HepG2 (cell line): ENCODE measurements at regions not wholly inside any gene's neighbourhood (a gene's known extent, or its start where the extent isn't known, plus 50 kb on each side); places are given as distances from the start of the nearest gene placed in this dataset.

Experiments
- ADNP ChIP-seq: sonication (generic); formaldehyde crosslinking; IDR thresholded peaks from 2 replicates; pipeline ENCODE4 v1.4.0; 2020; ENCODE audit warnings: missing genetic modification reagents
- AFF4 ChIP-seq: sonication (generic); formaldehyde crosslinking; IDR thresholded peaks from 2 replicates; pipeline ENCODE4 v1.4.0; 2020; ENCODE audit warnings: missing genetic modification reagents
- BRF2 ChIP-seq: sonication (generic); formaldehyde crosslinking; IDR thresholded peaks from 2 replicates; pipeline ENCODE4 v1.8.1; 2022; ENCODE audit warnings: mild to moderate bottlenecking, missing genetic modification reagents
- CSRNP1 ChIP-seq: sonication (generic); formaldehyde crosslinking; IDR thresholded peaks from 2 replicates; pipeline ENCODE4 v1.8.1; 2023; ENCODE audit warnings: mild to moderate bottlenecking, missing genetic modification reagents
- CTCF ChIP-seq: sonication (generic); formaldehyde crosslinking; IDR thresholded peaks from 2 replicates; pipeline ENCODE4 v1.5.0; 2020; ENCODE audit warnings: mild to moderate bottlenecking, missing genetic modification reagents, moderate library complexity
- ELF3 ChIP-seq: IDR thresholded peaks from 2 replicates; pipeline ENCODE4 v1.6.1; 2016; ENCODE audit warnings: missing genetic modification reagents, missing compliant biosample characterization
- ETS1 ChIP-seq: sonication (generic); formaldehyde crosslinking; IDR thresholded peaks from 2 replicates; pipeline ENCODE4 v1.4.0; 2020; ENCODE audit warnings: missing genetic modification reagents
- IRX3 ChIP-seq: sonication (generic); formaldehyde crosslinking; IDR thresholded peaks from 2 replicates; pipeline ENCODE4 v1.8.1; 2023; ENCODE audit warnings: mild to moderate bottlenecking, low read depth, missing genetic modification reagents, borderline replicate concordance
- MEF2D ChIP-seq: sonication (generic); formaldehyde crosslinking; IDR thresholded peaks from 2 replicates; pipeline ENCODE4 v1.5.1; 2020; ENCODE audit warnings: mild to moderate bottlenecking, missing genetic modification reagents
- NR2F6 ChIP-seq, 2 experiments: IDR thresholded peaks; 2 replicates each; pipeline ENCODE4 v1.6.1; 2016; ENCODE audit warnings: antibody characterized with exemption in 1 of 2, mild to moderate bottlenecking in 1 of 2
- ZBTB8A ChIP-seq: sonication (generic); formaldehyde crosslinking; IDR thresholded peaks from 2 replicates; pipeline ENCODE4 v1.4.0; 2020; ENCODE audit warnings: mild to moderate bottlenecking, low read depth, missing genetic modification reagents, borderline replicate concordance
- ZNF362 ChIP-seq: sonication (generic); formaldehyde crosslinking; IDR thresholded peaks from 2 replicates; pipeline ENCODE4 v1.4.0; 2020; ENCODE audit warnings: missing genetic modification reagents, mild to moderate bottlenecking, borderline replicate concordance
- ZNF543 ChIP-seq: sonication (generic); formaldehyde crosslinking; IDR thresholded peaks from 2 replicates; pipeline ENCODE4 v1.4.0; 2020; ENCODE audit warnings: mild to moderate bottlenecking, missing genetic modification reagents
- ZNF574 ChIP-seq: sonication (generic); formaldehyde crosslinking; IDR thresholded peaks from 2 replicates; pipeline ENCODE4 v1.4.0; 2020; ENCODE audit warnings: missing genetic modification reagents
- ZNF616 ChIP-seq: sonication (generic); formaldehyde crosslinking; IDR thresholded peaks from 2 replicates; pipeline ENCODE4 v1.5.0; 2020; ENCODE audit warnings: low read depth, mild to moderate bottlenecking, missing genetic modification reagents

DNA sequence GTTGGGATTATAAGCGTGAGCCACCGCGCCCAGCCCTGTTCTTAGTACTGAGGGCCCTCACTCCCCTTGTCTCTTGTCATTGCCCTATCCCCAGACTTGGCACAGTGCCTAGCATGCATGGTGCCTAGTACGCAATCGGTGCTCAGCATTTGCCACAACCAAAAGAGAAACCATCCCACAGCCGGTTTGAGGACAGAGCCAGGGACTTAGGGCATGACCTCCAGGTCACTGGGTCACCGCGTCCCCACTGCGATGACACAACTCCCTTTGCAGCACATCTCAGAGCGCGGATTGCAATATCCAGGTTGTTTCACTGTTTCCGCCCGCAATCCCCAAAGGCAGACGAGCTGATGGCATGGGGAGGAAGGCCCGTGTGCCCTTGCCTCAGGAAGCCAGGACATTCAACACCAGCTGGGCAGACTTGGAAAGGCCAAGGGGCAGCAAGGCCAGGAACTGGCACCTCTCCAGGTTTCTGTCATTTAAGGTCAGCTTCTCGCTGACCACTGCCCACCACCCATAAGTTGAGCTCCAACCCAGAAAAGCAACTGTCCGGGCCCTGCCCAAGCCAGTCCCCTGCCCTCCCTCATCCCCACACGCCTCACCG lies 274.5 kb downstream of the MRTFB start (continued):
- no peak for TF ChIP-seq ADNP (CRISPR knock-in tag)
- no peak for TF ChIP-seq ZNF543 (CRISPR knock-in tag)
- TF ChIP-seq ZNF616 (CRISPR knock-in tag) = no peak
- TF ChIP-seq CSRNP1 = no peak
- no peak for TF ChIP-seq IRX3 (CRISPR knock-in tag)
- peak; percentile 33; the same call in 1 of the 2 replicates for TF ChIP-seq ZNF574 (CRISPR knock-in tag)
- TF ChIP-seq BRF2 (CRISPR knock-in tag) = no peak
- TF ChIP-seq AFF4 (CRISPR knock-in tag) = no peak
- TF ChIP-seq ZNF362 (CRISPR knock-in tag) = no peak
- TF ChIP-seq CTCF (CRISPR knock-in tag) = no peak
- no peak for TF ChIP-seq ELF3
- no peak for TF ChIP-seq ETS1 (CRISPR knock-in tag)
- TF ChIP-seq NR2F6 (IDR thresholded peaks at IDR 0.05) = peak; percentile 95
- peak; percentile 98 for TF ChIP-seq NR2F6 (CRISPR knock-in tag; IDR thresholded peaks at IDR 0.05)
- 0 out of 2 replicates have a peak, but pooled peaks have one; percentile 32 for TF ChIP-seq MEF2D (CRISPR knock-in tag)
- TF ChIP-seq ZBTB8A = no peak
